ENCODE measurements at regions not wholly inside any gene's neighbourhood (a gene's known extent, or its start where the extent isn't known, plus 50 kb on each side); places are given as distances from the start of the nearest gene placed in this dataset.

DNA sequence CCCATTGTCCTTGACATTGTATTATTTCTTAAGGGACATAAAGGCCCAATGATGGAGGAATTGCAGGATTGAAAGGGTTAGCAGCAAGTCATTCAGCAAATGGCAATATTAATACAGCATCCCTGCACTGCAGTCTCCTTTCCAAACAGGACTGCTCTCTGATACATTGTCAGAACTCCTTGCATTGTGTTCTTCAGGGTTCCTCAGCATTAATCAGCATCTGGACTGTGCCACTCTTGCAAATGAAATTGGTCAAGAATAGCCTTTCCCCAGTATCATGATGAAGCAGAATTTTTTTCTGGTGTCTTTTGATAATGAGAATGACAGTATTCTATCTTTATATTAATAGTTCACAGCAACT is 272.6 kb upstream of the HAND2 start:
- H3K27ac Mint-ChIP-seq (ENCODE audit: unreplicated experiment) = no peak overlapping the region
- H3K9me3 Mint-ChIP-seq (ENCODE audit: low read depth) = no peaks in the 10 kb centered on the region
- H3K36me3 Mint-ChIP-seq (ENCODE audit: low read depth) = no peaks in the 10 kb centered on the region
- no peak overlapping the region for H3K4me3 Mint-ChIP-seq (ENCODE audit: unreplicated experiment)
- H3K27me3 Mint-ChIP-seq (ENCODE audit: low read depth) = peaks cover 15% of the 10 kb centered on the region
- DNase-seq (ENCODE audit: low spot score) = no peak
- TF ChIP-seq, protein P1, sequence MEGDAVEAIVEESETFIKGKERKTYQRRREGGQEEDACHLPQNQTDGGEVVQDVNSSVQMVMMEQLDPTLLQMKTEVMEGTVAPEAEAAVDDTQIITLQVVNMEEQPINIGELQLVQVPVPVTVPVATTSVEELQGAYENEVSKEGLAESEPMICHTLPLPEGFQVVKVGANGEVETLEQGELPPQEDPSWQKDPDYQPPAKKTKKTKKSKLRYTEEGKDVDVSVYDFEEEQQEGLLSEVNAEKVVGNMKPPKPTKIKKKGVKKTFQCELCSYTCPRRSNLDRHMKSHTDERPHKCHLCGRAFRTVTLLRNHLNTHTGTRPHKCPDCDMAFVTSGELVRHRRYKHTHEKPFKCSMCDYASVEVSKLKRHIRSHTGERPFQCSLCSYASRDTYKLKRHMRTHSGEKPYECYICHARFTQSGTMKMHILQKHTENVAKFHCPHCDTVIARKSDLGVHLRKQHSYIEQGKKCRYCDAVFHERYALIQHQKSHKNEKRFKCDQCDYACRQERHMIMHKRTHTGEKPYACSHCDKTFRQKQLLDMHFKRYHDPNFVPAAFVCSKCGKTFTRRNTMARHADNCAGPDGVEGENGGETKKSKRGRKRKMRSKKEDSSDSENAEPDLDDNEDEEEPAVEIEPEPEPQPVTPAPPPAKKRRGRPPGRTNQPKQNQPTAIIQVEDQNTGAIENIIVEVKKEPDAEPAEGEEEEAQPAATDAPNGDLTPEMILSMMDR (IDR thresholded peaks at IDR 0.05) = no peak
- H3K4me1 Mint-ChIP-seq (ENCODE audit: low read depth) = no peaks in the 10 kb centered on the region

DNA sequence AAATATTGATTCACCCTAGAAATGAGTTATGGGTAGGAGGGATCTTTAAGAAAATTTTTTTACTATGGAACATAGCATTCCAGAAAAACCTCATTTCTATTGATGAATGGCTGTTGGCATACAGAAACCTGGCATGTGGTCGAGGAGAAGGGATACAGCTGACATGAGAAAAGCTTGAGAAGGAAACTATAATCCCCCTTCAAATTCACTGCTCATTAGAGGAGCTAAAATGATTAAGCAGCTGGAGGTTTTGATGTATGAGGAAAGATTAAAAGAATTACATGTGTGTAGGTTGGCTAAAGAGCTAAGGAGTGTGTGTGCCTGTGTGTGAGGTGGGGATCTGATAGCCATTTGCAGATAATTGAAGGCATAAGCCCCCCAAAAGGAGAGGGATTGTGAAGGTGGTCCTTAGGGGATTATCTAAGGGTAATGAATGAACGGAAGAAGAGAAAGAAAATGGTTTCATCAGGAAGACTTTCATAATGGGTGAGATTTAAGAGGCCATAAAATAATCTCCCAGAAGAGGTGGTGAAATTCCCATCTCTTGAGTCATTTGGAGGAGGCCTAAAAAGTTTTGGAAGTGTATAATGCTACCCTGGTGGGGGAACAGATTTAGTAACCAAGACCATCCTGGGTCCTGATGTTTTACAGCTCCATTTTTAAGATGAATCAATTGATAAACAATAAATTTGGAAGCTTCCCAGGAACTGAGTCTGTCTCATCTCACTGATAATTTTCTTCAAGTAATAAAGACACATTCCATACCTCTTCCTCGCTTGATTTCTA is 272.0 kb upstream of the HAND2 start:
- no peaks in the 10 kb centered on the region for H3K9me3 Mint-ChIP-seq (ENCODE audit: low read depth)
- H3K27me3 Mint-ChIP-seq (ENCODE audit: low read depth) = peaks cover 12% of the 10 kb centered on the region
- H3K27ac Mint-ChIP-seq (ENCODE audit: unreplicated experiment) = no peak overlapping the region
- no peak overlapping the region for H3K4me3 Mint-ChIP-seq (ENCODE audit: unreplicated experiment)
- no peak for DNase-seq (ENCODE audit: low spot score)
- TF ChIP-seq, protein P1 (IDR thresholded peaks at IDR 0.05) = no peak
- H3K4me1 Mint-ChIP-seq (ENCODE audit: low read depth) = no peaks in the 10 kb centered on the region
- H3K36me3 Mint-ChIP-seq (ENCODE audit: low read depth) = no peaks in the 10 kb centered on the region

DNA sequence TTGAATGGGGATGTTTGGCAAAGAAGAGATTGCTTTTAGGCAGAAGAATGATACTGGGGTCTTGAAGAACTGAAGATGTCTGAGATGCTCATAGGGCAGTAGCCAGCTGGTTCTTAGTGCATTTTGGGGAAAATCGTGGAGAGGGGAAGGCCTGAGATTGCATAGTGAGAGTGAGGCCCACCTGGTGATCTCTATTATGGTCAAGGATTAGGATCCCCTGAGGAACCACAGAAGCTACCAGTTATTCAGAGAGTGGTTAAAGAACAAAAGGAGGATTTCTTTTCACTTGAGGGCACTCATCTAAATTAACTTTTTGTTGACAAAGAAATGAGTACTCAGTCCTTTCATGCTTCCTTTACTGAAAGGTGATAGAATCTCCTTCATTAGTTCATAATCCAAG is 271.3 kb upstream of the HAND2 start:
- H3K27ac Mint-ChIP-seq (ENCODE audit: unreplicated experiment) = no peak overlapping the region
- H3K4me3 Mint-ChIP-seq (ENCODE audit: unreplicated experiment) = no peak overlapping the region
- peaks cover 9% of the 10 kb centered on the region for H3K27me3 Mint-ChIP-seq (ENCODE audit: low read depth)
- H3K4me1 Mint-ChIP-seq (ENCODE audit: low read depth) = no peaks in the 10 kb centered on the region
- H3K9me3 Mint-ChIP-seq (ENCODE audit: low read depth) = no peaks in the 10 kb centered on the region
- TF ChIP-seq, protein P1 (IDR thresholded peaks at IDR 0.05) = no peak
- DNase-seq (ENCODE audit: low spot score) = no peak
- no peaks in the 10 kb centered on the region for H3K36me3 Mint-ChIP-seq (ENCODE audit: low read depth)

DNA sequence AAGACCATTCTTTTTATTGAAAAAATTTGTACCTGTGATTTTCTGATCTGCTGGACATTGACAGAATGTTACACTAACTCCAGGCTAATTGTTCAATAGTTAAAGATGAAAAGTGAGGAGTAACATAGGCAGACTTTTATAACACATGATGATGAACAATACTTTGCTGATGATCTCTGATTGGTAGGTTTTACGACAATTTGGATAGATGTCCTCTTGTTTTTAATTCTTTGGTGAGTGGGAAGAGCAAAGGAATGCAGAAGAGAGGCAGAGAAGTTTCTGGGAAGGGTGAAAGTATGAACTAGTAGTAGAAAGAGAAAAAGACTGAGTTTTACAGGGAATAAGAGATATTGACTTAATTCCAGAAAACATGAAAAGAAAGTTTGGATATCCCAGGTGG is 267.3 kb upstream of the HAND2 start:
- H3K4me1 Mint-ChIP-seq (ENCODE audit: low read depth) = no peaks in the 10 kb centered on the region
- TF ChIP-seq, protein P1 (IDR thresholded peaks at IDR 0.05) = no peak
- peaks cover 5% of the 10 kb centered on the region for H3K27me3 Mint-ChIP-seq (ENCODE audit: low read depth)
- no peak for DNase-seq (ENCODE audit: low spot score)
- no peaks in the 10 kb centered on the region for H3K9me3 Mint-ChIP-seq (ENCODE audit: low read depth)
- no peaks in the 10 kb centered on the region for H3K36me3 Mint-ChIP-seq (ENCODE audit: low read depth)
- no peak overlapping the region for H3K4me3 Mint-ChIP-seq (ENCODE audit: unreplicated experiment)
- no peak overlapping the region for H3K27ac Mint-ChIP-seq (ENCODE audit: unreplicated experiment)

DNA sequence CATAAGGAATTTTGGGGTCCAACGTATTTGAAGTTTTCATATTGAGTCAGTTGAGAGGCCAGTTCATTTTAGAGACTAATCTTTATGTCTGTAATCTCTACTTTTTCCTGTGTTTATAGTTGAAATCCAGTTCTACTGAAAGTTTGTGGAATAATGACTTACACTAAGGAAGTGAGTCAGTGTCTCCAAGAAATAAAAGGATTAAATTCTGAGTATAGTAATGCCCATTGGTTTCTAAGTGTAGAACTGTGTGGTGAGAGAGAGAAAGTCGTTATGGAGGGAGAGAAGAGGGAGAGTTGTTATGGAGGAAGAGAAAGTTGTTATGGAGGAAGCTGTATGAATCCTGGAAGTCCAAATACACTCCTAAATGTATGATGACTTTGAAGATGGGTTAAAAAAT is 264.6 kb upstream of the HAND2 start:
- Mint-ChIP-seq H3K36me3 (ENCODE audit: low read depth) (no peaks in the 10 kb centered on the region), H3K9me3 (ENCODE audit: low read depth) (no peaks in the 10 kb centered on the region), H3K27me3 (ENCODE audit: low read depth) (no peaks in the 10 kb centered on the region), H3K4me3 (ENCODE audit: unreplicated experiment) (no peak overlapping the region), H3K27ac (ENCODE audit: unreplicated experiment) (no peak overlapping the region), H3K4me1 (ENCODE audit: low read depth) (no peaks in the 10 kb centered on the region)
- TF ChIP-seq, protein P1 (IDR thresholded peaks at IDR 0.05) = no peak
- DNase-seq (ENCODE audit: low spot score) = no peak

All from chondrocyte (in vitro differentiated cells).